ENCODE measurements at regions not wholly inside any gene's neighbourhood (a gene's known extent, or its start where the extent isn't known, plus 50 kb on each side); places are given as distances from the start of the nearest gene placed in this dataset.

DNA sequence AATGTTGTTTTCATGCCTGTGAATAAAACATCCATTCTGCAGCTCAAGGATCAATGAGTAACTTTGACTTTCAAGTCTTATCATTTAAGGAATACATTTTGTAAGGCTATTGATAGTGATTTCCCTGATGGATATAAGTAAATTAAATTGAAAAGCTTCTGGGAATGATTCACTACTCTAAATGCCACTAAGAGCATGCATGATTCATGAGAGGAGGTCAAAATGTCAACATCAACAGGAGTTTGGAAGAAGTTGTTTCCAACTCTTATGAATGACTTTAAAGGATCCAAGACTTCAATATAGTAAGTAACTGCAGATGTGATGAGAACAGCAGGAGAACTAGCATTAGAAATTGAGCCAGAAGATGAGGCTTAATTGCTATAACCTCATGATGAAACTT, 1487.3 kb downstream of the PCDH7 start:
- Mint-ChIP-seq H3K4me1 (ENCODE audit: low read depth, unreplicated experiment) (no peaks in the 10 kb centered on the region), H3K27me3 (ENCODE audit: insufficient read depth, unreplicated experiment) (no peaks in the 10 kb centered on the region), H3K4me3 (ENCODE audit: unreplicated experiment) (no peak overlapping the region), H3K27ac (ENCODE audit: unreplicated experiment) (no peak overlapping the region), H3K9me3 (ENCODE audit: unreplicated experiment) (peaks cover 7% of the 10 kb centered on the region), H3K36me3 (ENCODE audit: insufficient read depth, unreplicated experiment) (no peaks in the 10 kb centered on the region)
- Histone ChIP-seq H3K36me3 (ENCODE audit: control insufficient read depth, insufficient read depth, low read length) (no peaks in the 10 kb centered on the region), H3K27me3 (replicated peaks; ENCODE audit: control insufficient read depth, insufficient read depth, low read length) (no peaks in the 10 kb centered on the region), H3K4me1 (no peaks in the 10 kb centered on the region), H3K9me3 (no peaks in the 10 kb centered on the region), H3K4me3 (ENCODE audit: low read depth, low read length) (no peak overlapping the region)
- no peak for DNase-seq
- POLR2A ChIA-PET: interaction anchor here (0.6 kb wide), 1 partner anchor 1341 kb away, joined by 12 read pairs; no protein-coding TSS in a partner anchor
- intact Hi-C loops (cut with micrococcal nuclease; ENCODE audit: unreplicated experiment): no loop called here
- CTCF ChIA-PET: no interaction called here
- TF ChIP-seq, protein P1, sequence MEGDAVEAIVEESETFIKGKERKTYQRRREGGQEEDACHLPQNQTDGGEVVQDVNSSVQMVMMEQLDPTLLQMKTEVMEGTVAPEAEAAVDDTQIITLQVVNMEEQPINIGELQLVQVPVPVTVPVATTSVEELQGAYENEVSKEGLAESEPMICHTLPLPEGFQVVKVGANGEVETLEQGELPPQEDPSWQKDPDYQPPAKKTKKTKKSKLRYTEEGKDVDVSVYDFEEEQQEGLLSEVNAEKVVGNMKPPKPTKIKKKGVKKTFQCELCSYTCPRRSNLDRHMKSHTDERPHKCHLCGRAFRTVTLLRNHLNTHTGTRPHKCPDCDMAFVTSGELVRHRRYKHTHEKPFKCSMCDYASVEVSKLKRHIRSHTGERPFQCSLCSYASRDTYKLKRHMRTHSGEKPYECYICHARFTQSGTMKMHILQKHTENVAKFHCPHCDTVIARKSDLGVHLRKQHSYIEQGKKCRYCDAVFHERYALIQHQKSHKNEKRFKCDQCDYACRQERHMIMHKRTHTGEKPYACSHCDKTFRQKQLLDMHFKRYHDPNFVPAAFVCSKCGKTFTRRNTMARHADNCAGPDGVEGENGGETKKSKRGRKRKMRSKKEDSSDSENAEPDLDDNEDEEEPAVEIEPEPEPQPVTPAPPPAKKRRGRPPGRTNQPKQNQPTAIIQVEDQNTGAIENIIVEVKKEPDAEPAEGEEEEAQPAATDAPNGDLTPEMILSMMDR (IDR thresholded peaks at IDR 0.05; ENCODE audit: insufficient read depth in 1 of 2, low read depth in 1 of 2, low read length in 1 of 2, severe bottlenecking in 1 of 2, unreplicated experiment in 1 of 2): no peak
- BruUV-seq (replicated peaks): no TSS peak

DNA sequence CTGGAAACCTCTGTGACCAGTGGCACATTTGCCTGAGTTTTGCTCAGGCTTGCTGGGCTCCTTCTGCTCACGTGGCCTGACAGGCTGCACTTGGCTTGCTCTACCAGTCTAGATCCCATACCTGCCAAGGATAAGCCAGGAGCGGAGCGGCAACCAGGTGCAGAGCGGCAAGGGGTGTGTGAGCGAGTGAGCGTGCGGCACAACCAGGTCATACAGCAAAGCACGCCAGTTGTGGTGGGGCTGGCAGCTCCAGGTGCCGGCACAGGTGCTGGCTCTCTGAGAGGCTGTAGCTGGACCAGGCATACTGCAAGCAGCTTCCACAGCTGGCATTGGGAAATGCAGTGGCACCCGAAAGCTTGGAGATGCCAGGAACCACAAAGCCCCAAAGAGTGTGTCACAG, 1495.1 kb downstream of the PCDH7 start:
- H3K9me3 Mint-ChIP-seq (ENCODE audit: unreplicated experiment): no peaks in the 10 kb centered on the region
- ChIA-PET POLR2A (no interaction called here), CTCF (no interaction called here)
- H3K4me1 Mint-ChIP-seq (ENCODE audit: low read depth, unreplicated experiment): no peaks in the 10 kb centered on the region
- H3K36me3 Mint-ChIP-seq (ENCODE audit: insufficient read depth, unreplicated experiment): no peaks in the 10 kb centered on the region
- Histone ChIP-seq H3K4me1 (no peaks in the 10 kb centered on the region), H3K4me3 (ENCODE audit: low read depth, low read length) (no peak overlapping the region), H3K27me3 (replicated peaks; ENCODE audit: control insufficient read depth, insufficient read depth, low read length) (no peaks in the 10 kb centered on the region), H3K9me3 (no peaks in the 10 kb centered on the region), H3K36me3 (ENCODE audit: control insufficient read depth, insufficient read depth, low read length) (no peaks in the 10 kb centered on the region)
- no peak overlapping the region for H3K4me3 Mint-ChIP-seq (ENCODE audit: unreplicated experiment)
- H3K27ac Mint-ChIP-seq (ENCODE audit: unreplicated experiment): no peak overlapping the region
- TF ChIP-seq, protein P1 (IDR thresholded peaks at IDR 0.05; ENCODE audit: insufficient read depth in 1 of 2, low read depth in 1 of 2, low read length in 1 of 2, severe bottlenecking in 1 of 2, unreplicated experiment in 1 of 2): no peak
- BruUV-seq (replicated peaks): no TSS peak
- intact Hi-C loops (cut with micrococcal nuclease; ENCODE audit: unreplicated experiment): no loop called here
- no peaks in the 10 kb centered on the region for H3K27me3 Mint-ChIP-seq (ENCODE audit: insufficient read depth, unreplicated experiment)
- DNase-seq: no peak

DNA sequence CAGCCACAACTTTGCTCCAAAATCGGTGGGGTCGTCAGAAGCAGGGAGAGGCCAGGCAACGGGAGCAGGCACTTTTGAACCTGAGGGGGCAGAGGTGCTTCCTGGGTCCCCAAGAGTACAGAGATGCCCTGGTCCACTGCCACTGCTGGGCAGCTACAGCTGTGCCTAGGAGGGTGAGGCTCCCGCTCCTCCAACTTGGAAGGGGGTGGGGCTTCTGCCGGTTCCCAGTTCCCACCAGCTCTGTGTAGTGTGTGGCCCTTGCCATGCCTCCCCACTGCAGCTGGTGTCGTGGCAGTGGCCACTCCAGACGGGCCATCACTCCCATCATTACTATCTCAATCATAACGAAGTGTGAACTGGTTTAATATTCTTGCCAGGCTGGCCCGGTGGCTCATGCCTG, 1496.3 kb downstream of the PCDH7 start:
- POLR2A ChIA-PET: no interaction called here
- Mint-ChIP-seq H3K4me3 (ENCODE audit: unreplicated experiment) (no peak overlapping the region), H3K27ac (ENCODE audit: unreplicated experiment) (no peak overlapping the region), H3K36me3 (ENCODE audit: insufficient read depth, unreplicated experiment) (no peaks in the 10 kb centered on the region), H3K9me3 (ENCODE audit: unreplicated experiment) (no peaks in the 10 kb centered on the region), H3K27me3 (ENCODE audit: insufficient read depth, unreplicated experiment) (no peaks in the 10 kb centered on the region), H3K4me1 (ENCODE audit: low read depth, unreplicated experiment) (no peaks in the 10 kb centered on the region)
- DNase-seq: no peak
- no peaks in the 10 kb centered on the region for H3K9me3 ChIP-seq
- intact Hi-C loops (cut with micrococcal nuclease; ENCODE audit: unreplicated experiment): no loop called here
- H3K4me1 ChIP-seq: no peaks in the 10 kb centered on the region
- no TSS peak for BruUV-seq (replicated peaks)
- no peaks in the 10 kb centered on the region for H3K36me3 ChIP-seq (ENCODE audit: control insufficient read depth, insufficient read depth, low read length)
- H3K27me3 ChIP-seq (replicated peaks; ENCODE audit: control insufficient read depth, insufficient read depth, low read length): no peaks in the 10 kb centered on the region
- TF ChIP-seq, protein P1 (IDR thresholded peaks at IDR 0.05; ENCODE audit: insufficient read depth in 1 of 2, low read depth in 1 of 2, low read length in 1 of 2, severe bottlenecking in 1 of 2, unreplicated experiment in 1 of 2): no peak
- CTCF ChIA-PET: no interaction called here
- H3K4me3 ChIP-seq (ENCODE audit: low read depth, low read length): no peak overlapping the region

Data from Caco-2 (cell line).